GM19099 (cell line): ENCODE measurements at regions not wholly inside any gene's neighbourhood (a gene's known extent, or its start where the extent isn't known, plus 50 kb on each side); places are given as distances from the start of the nearest gene placed in this dataset.

Source experiments
- POLR2A ChIP-seq: IDR thresholded peaks from 3 replicates; pipeline ENCODE4 v1.6.1; 2011; ENCODE audit warnings: low read depth; ENCODE audit not compliant: insufficient read length; ENCODE audit errors: extremely low read depth

- no peak for TF ChIP-seq POLR2A
These were observed 211.9 kb downstream of the NDFIP2 start for GRCh38 chr13:79692846-79693245.

DNA sequence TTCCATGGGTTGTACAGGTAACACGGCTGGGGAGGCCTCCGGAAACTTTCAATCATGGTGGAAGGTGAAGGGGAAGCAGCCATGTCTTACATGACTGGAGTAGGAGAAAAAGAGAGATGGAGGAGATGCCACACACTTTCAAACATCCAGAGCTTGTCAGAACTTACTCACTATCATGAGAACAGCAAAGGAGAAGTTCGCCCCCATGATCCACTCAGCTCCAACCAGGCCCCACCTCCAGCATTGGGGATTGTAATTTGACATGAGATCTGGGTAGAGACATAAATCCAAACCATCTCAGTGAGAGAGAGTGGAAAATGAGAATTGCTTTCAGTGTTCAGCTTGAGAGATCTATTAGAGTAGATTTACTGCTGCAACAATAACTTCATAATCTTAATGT is 210.9 kb downstream of the NDFIP2 start:
- TF ChIP-seq POLR2A: no peak

DNA sequence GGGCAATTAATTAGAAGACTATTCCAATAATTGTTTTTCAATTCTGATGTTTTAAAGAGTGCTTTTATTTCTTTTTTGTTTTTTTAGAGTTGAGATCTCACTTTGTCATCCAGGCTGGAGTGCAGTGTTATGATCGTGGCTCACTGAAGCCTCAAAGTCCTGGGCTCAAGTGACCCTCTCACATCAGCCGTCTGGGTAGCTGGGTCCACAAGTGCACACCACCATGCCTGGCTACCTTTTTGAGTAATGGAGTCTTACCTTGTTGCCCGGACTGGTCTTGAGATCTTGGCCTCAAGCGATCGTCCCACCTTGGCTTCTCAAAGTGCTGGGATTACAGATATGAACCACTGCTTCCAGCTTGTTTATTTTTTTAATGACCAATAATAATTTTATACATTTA is 207.8 kb downstream of the NDFIP2 start:
- TF ChIP-seq POLR2A: no peak

DNA sequence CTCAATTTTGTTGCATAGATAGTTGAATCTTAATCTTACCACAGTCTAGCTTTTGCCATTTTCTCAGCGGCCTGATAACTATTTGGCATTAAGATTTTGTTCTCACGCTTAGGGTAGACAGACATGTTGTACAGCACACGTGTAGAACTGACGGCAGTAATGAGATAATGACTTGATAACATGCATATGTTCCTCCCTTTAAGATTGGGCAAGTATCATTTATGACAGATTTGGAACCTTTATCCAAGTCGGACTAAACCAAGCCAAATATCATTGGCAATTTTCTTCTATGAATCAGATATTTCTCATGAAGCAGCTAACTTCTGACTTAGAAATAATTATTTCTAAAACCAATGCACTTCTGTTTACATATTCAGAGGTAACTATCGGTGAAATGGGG is 205.5 kb downstream of the NDFIP2 start:
- TF ChIP-seq POLR2A: no peak

- no peak for TF ChIP-seq POLR2A
These were observed 203.4 kb downstream of the NDFIP2 start for GRCh38 chr13:79684371-79684770.

GRCh38 chr13:79682164-79682563 is 201.2 kb downstream of the NDFIP2 start:
- TF ChIP-seq POLR2A: no peak

DNA sequence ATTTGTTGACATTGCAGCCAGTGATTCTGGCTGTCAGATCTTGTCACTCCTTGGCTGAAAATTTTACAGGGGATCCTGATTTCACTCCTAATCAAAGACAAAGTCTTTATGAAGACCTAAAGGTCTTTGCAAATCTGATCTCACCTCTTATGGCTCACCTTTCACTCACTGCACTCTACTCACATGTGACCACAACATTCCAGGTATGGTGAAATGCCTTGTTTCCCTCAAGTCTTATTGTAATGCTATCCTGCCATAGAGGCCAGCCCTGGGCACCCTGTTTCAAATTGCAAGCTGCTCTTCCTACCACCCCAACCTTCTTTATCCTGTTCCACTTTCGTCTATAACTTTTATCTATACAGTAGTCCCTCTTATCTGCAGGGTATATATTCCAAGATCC is 200.1 kb downstream of the NDFIP2 start:
- no peak for TF ChIP-seq POLR2A

DNA sequence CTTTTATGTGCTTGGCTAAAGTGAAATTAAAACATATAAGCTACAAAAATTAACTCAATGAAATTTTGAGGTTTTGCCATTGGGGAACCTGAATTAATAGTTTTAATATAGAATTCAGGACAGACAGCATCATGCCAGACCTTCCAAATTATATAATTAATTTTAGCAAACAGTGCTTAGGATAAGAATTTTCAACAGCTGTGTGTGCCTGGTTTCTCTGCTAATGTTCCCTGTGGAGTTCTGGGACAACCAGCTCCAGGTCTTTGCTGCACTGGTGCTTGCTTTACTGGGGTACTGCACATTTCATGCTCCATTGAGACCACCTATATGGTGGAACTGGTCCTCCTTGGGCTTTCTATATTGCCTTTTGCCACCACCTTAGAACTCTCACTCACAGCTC is 199.5 kb downstream of the NDFIP2 start:
- TF ChIP-seq POLR2A: no peak

- TF ChIP-seq POLR2A: no peak
These were observed 198.4 kb downstream of the NDFIP2 start for GRCh38 chr13:79679334-79679733.

DNA sequence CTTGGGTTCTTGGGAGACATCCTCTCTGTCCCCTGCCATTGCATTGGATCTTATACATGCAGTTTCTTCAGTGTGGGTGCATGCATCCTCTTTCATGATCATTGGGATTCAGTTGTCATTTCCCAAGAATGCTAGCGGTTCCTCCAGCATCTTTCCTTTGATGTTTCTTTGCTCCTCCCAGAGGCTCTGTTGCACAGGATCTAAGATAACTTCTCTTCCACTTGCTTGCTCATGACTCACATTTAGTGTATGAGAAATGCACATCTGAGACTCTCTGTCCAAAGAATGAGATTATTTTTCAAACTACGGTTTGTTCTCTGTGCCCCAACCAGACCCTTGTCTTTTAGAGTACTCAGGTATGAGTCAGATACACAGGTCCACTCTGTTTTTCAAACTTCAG is 197.1 kb downstream of the NDFIP2 start:
- no peak for TF ChIP-seq POLR2A

- no peak for TF ChIP-seq POLR2A
These were observed 195.1 kb downstream of the NDFIP2 start for GRCh38 chr13:79675931-79676660.

DNA sequence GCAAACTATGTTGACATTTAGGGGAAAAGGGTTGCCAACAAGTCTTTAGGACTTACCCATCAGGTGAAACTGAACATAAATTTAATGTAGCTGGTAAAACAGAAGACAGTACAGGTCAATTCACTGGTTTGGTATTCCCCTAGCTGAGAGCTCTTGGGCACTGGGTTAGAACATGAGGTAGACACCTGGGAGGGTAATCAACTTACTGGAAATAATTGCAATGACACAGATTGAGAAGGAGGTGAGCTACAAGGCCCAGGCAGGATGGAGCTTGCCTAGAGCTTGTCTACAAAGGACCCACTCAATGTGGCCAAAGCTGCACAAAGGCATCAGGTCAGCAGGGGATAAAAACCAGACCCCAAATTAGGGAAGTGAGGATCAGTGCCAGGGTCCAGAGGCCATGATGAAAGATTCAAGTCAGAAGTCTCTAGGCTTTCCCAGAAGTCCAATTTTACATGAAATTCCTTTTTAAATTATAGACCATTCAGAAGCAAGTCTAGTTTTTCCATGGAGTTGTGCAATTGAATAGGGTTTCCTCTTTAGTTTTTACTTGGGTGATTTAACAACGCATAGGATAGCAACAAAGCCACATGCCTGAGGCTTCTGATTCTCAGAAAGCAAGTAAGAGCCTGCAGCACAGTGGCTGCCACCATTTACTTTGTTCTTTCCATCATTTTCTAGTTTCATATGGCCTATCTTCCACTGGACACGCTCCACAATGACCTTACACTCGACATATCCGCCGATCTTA is 194.0 kb downstream of the NDFIP2 start:
- no peak for TF ChIP-seq POLR2A

GRCh38 chr13:79673993-79674377 is 193.0 kb downstream of the NDFIP2 start:
- no peak for TF ChIP-seq POLR2A

DNA sequence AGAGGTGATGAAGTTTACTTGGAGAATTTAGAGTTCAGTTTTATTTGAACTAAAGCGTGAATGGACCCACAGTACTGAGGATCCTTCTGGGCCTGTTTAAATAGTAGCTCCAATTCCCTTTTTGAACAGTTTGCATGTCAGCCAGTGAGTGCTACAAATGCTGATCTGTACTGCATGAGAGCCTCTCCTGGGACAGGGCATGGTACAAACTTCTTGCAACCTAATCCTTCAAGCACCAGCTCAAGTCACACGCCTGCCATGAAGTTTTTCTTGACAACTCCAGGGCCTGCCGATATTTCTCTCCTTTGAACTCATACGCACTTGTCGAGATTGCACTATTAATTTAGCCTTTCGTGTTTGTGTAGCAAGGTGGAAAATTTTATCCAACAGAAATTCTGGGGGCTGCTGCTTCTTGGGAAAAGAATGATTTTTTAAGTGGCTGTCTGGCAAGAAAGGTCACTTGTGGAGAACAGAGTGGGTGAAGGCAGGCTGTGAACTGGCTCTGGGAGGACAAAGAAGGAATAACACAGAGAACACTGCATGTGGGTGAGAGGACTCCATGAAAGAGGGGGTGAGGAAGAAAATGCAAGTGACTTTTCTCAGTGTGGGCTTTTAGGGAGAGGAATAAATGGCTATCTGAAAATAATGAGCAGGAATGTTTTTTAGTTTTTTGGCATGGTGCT is 192.5 kb downstream of the NDFIP2 start:
- TF ChIP-seq POLR2A: no peak

DNA sequence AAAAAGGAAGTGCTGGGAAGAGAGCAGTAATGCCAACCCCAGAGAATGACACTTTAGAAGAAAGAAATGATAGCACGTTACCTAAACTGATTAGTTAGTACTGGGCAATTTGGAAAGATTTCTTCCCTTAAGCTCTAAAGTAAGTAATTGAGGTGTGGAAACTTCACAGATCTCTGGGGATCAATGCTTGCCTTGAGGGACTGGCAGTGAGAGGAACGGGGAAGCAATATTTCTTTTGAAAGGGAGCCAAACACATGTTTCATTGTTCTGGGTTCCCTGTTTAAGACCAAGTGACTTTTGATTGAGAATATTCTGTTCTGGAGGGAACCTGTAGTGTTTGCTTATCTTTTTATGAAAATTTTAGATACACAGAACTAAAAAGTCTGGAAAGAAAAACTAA is 190.5 kb downstream of the NDFIP2 start:
- no peak for TF ChIP-seq POLR2A
